Fibroblast of lung (primary cell): ENCODE measurements at regions not wholly inside any gene's neighbourhood (a gene's known extent, or its start where the extent isn't known, plus 50 kb on each side); places are given as distances from the start of the nearest gene placed in this dataset.

Experiments
- DNase-seq, 2 donors: peaks; one replicate each; pipeline versions ENCODE4 v3.0.0 to v3.0.0-alpha.2; 2010; ENCODE audit warnings: low read depth in 2 of 2
- H2AFZ ChIP-seq: 2 replicates; pipeline ENCODE4 v1.5.1; 2012; ENCODE audit warnings: low read length, control low read depth, inconsistent platforms
- H3K27ac ChIP-seq: 2 replicates; pipeline ENCODE4 v1.5.1; 2011; ENCODE audit warnings: low read length, control low read depth; ENCODE audit not compliant: insufficient read depth
- H3K27me3 ChIP-seq: 2 replicates; pipeline ENCODE4 v1.5.1; 2011; ENCODE audit warnings: mild to moderate bottlenecking, low read length; ENCODE audit not compliant: control insufficient read depth, insufficient read depth
- H3K36me3 ChIP-seq: 2 replicates; pipeline ENCODE4 v1.5.1; 2011; ENCODE audit warnings: low read length; ENCODE audit not compliant: control insufficient read depth, insufficient read depth
- H3K4me1 ChIP-seq: 2 replicates; pipeline ENCODE4 v1.5.1; 2011; ENCODE audit warnings: low read length; ENCODE audit not compliant: control insufficient read depth, insufficient read depth; ENCODE audit errors: extremely low read depth
- H3K4me2 ChIP-seq: 2 replicates; pipeline ENCODE4 v1.5.1; 2011; ENCODE audit warnings: low read length, control low read depth; ENCODE audit not compliant: insufficient read depth; ENCODE audit errors: extremely low read depth
- H3K4me3 ChIP-seq, 4 experiments: fragments of 200-600 bp in 1 of 4; sonication (generic) in 1 of 4; replicated peaks in 1 of 4; 2 replicates each; pipeline ENCODE4 v1.5.1; 2011 to 2016; ENCODE audit warnings: low read length in 4 of 4, low read depth in 3 of 4, mild to moderate bottlenecking in 3 of 4, control low read depth in 2 of 4, inconsistent platforms in 1 of 4, mixed read lengths in 1 of 4; ENCODE audit not compliant: insufficient read depth in 1 of 4; ENCODE audit errors: control extremely low read depth in 1 of 4
- H3K79me2 ChIP-seq: 2 replicates; pipeline ENCODE4 v1.5.1; 2012; ENCODE audit warnings: mild to moderate bottlenecking, low read length, inconsistent platforms; ENCODE audit not compliant: control insufficient read depth, insufficient read depth
- H3K9ac ChIP-seq: 2 replicates; pipeline ENCODE4 v1.5.1; 2011; ENCODE audit warnings: mild to moderate bottlenecking, low read length, control low read depth; ENCODE audit not compliant: insufficient read depth
- H3K9me3 ChIP-seq: 2 replicates; pipeline ENCODE4 v1.5.1; 2012; ENCODE audit warnings: low read depth, low read length; ENCODE audit not compliant: control insufficient read depth, insufficient read depth
- H4K20me1 ChIP-seq: 2 replicates; pipeline ENCODE4 v1.5.1; 2011; ENCODE audit warnings: low read length; ENCODE audit not compliant: control insufficient read depth, insufficient read depth; ENCODE audit errors: extremely low read depth
- EZH2 ChIP-seq: IDR thresholded peaks from 2 replicates; pipeline ENCODE4 v1.5.1; 2012; ENCODE audit warnings: low read length, control low read depth, mild to moderate bottlenecking; ENCODE audit errors: missing control alignments
- TF ChIP-seq, protein P1 (sequence below), 2 donors: IDR thresholded peaks in 1 of 2; conservative IDR thresholded peaks in 1 of 2; 1 replicate in 1 of 2; 2 replicates in 1 of 2; pipeline ENCODE4 v1.5.1; 2011 to 2012; ENCODE audit warnings: low read length in 2 of 2, control low read depth in 1 of 2, inconsistent platforms in 1 of 2, low read depth in 1 of 2, mild to moderate bottlenecking in 1 of 2

GRCh38 chr22:27134315-27134701 lies 476.9 kb downstream of the MIAT start:
- DNase-seq = peak; percentile 81 to 96
- no peaks in the 10 kb centered on the region for H3K79me2 ChIP-seq
- peak overlapping the region; percentile 75 for H3K27ac ChIP-seq
- H3K4me2 ChIP-seq = peak overlapping the region; percentile 34
- no peaks in the 10 kb centered on the region for H4K20me1 ChIP-seq
- peak overlapping the region; percentile 39 for H2AFZ ChIP-seq
- H3K4me1 ChIP-seq = peaks cover 17% of the 10 kb centered on the region
- H3K27me3 ChIP-seq = no peaks in the 10 kb centered on the region
- no peak for TF ChIP-seq EZH2
- TF ChIP-seq, protein P1, sequence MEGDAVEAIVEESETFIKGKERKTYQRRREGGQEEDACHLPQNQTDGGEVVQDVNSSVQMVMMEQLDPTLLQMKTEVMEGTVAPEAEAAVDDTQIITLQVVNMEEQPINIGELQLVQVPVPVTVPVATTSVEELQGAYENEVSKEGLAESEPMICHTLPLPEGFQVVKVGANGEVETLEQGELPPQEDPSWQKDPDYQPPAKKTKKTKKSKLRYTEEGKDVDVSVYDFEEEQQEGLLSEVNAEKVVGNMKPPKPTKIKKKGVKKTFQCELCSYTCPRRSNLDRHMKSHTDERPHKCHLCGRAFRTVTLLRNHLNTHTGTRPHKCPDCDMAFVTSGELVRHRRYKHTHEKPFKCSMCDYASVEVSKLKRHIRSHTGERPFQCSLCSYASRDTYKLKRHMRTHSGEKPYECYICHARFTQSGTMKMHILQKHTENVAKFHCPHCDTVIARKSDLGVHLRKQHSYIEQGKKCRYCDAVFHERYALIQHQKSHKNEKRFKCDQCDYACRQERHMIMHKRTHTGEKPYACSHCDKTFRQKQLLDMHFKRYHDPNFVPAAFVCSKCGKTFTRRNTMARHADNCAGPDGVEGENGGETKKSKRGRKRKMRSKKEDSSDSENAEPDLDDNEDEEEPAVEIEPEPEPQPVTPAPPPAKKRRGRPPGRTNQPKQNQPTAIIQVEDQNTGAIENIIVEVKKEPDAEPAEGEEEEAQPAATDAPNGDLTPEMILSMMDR (conservative IDR thresholded peaks at IDR 0.05 in 1 of 2, IDR thresholded peaks at IDR 0.05 in 1 of 2; ENCODE audit: low read depth in 1 of 2, low read length in 2 of 2) = no peak
- H3K36me3 ChIP-seq = no peaks in the 10 kb centered on the region
- no peaks in the 10 kb centered on the region for H3K9me3 ChIP-seq
- no peak overlapping the region for H3K9ac ChIP-seq
- no peak overlapping the region for H3K4me3 ChIP-seq

DNA sequence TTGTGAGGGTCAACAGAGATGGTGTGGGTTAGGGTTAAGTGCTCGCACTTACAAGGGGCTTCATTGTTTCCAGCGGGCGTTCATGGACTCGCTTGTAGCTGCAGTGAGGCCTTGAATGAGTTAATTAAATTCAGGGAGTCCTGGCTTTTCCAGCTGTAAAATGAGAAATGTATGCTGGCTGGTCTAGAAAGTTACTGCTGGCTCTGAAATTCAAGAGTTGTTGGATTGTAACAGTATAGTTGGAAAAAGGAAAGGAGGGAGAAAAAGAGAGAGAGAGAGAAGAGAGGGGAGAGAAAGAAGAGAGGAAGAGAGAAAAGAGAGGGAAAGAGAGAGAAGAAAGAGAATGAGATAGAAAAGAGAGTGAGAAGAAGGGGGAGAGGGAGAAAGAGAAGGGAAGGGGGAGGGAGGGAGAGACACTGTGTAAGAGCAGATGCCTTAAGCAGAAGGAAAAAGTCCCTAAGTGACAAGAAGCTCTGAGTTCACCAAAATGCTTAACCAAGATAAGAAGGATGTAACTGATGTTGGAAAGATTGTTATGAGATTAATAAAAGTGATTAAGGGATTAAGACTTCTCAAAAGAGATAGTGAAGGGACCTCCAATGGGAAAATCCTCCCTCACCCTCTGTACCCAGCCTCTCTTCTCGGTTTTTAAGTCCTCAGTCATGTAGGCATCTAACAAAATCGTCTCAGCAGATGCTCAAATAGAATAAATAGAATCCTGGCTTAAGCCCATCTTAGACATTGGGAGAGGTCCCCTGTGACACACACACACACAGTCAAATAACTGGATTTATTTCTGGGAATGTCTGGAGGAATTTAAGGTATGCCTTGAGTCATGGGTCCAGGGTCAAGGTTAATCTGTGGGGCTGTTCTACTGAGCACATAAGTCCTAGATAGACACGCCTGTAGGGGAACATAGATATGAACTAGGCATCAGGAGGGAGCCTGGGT lies 477.9 kb downstream of the MIAT start:
- peak; percentile 43 to 94 for DNase-seq
- H3K9me3 ChIP-seq = no peaks in the 10 kb centered on the region
- no peak overlapping the region for H3K4me3 ChIP-seq
- no peaks in the 10 kb centered on the region for H3K36me3 ChIP-seq
- H3K79me2 ChIP-seq = no peaks in the 10 kb centered on the region
- H4K20me1 ChIP-seq = no peaks in the 10 kb centered on the region
- TF ChIP-seq, protein P1 (conservative IDR thresholded peaks at IDR 0.05 in 1 of 2, IDR thresholded peaks at IDR 0.05 in 1 of 2; ENCODE audit: low read depth in 1 of 2, low read length in 2 of 2) = no peak
- TF ChIP-seq EZH2 = no peak
- peak overlapping the region; percentile 75 for H3K27ac ChIP-seq
- H3K4me1 ChIP-seq = peaks cover 20% of the 10 kb centered on the region
- H2AFZ ChIP-seq = no peak overlapping the region
- H3K27me3 ChIP-seq = no peaks in the 10 kb centered on the region
- peak overlapping the region; percentile 9 for H3K4me2 ChIP-seq
- no peak overlapping the region for H3K9ac ChIP-seq

GRCh38 chr22:27136596-27136995 lies 479.2 kb downstream of the MIAT start:
- Histone ChIP-seq H3K27ac (no peak overlapping the region), H3K9me3 (no peaks in the 10 kb centered on the region), H3K4me1 (peaks cover 20% of the 10 kb centered on the region), H3K27me3 (no peaks in the 10 kb centered on the region), H3K36me3 (no peaks in the 10 kb centered on the region), H3K4me2 (no peak overlapping the region), H3K9ac (no peak overlapping the region), H2AFZ (no peak overlapping the region), H3K79me2 (no peaks in the 10 kb centered on the region), H3K4me3 (no peak overlapping the region), H4K20me1 (no peaks in the 10 kb centered on the region)
- no peak for DNase-seq
- TF ChIP-seq EZH2 = no peak
- TF ChIP-seq, protein P1 (conservative IDR thresholded peaks at IDR 0.05 in 1 of 2, IDR thresholded peaks at IDR 0.05 in 1 of 2; ENCODE audit: low read depth in 1 of 2, low read length in 2 of 2) = no peak
